ENCODE measurements at regions not wholly inside any gene's neighbourhood (a gene's known extent, or its start where the extent isn't known, plus 50 kb on each side); places are given as distances from the start of the nearest gene placed in this dataset.

GRCh38 chr7:17558135-17558534, 259.7 kb downstream of the AHR start:
- TF ChIP-seq GATA3 (IDR thresholded peaks at IDR 0.05; ENCODE audit: low read depth, low read length) (no peak), GATA2 (IDR thresholded peaks at IDR 0.05; ENCODE audit: low read depth, low read length) (no peak)
